Mesothelial cell of epicardium (in vitro differentiated cells): ENCODE measurements at regions not wholly inside any gene's neighbourhood (a gene's known extent, or its start where the extent isn't known, plus 50 kb on each side); places are given as distances from the start of the nearest gene placed in this dataset.
"Not testable (repeated sequence)": the region's sequence is repeated elsewhere in the genome, so short reads cannot be mapped to it uniquely, and the experiment has no call there.

Experiments used
- DNase-seq, 2 experiments: peaks; one replicate each; pipeline ENCODE4 v3.0.0; 2021; ENCODE audit warnings: low spot score in 2 of 2; ENCODE audit not compliant: unreplicated experiment in 2 of 2
- H3K27ac Mint-ChIP-seq: 2 replicates; pipeline ENCODE4 v1.8.0; 2021; ENCODE audit warnings: mixed read lengths
- H3K27me3 Mint-ChIP-seq: 2 replicates; pipeline ENCODE4 v1.8.0; 2021; ENCODE audit warnings: low read depth, mixed read lengths
- H3K36me3 Mint-ChIP-seq: 2 replicates; pipeline ENCODE4 v1.8.0; 2021; ENCODE audit warnings: mixed read lengths
- H3K4me1 Mint-ChIP-seq: 2 replicates; pipeline ENCODE4 v1.8.0; 2021; ENCODE audit warnings: mixed read lengths
- H3K4me3 Mint-ChIP-seq: 2 replicates; pipeline ENCODE4 v1.8.0; 2021; ENCODE audit warnings: mild to moderate bottlenecking, moderate library complexity, mixed read lengths
- H3K9me3 Mint-ChIP-seq: 2 replicates; pipeline ENCODE4 v1.8.0; 2021; ENCODE audit warnings: mixed read lengths
- CTCF ChIP-seq: fragments of 200-600 bp; sonication (generic); IDR thresholded peaks from one replicate; pipeline ENCODE4 v1.5.0; 2021; ENCODE audit warnings: antibody characterized with exemption; ENCODE audit not compliant: unreplicated experiment

GRCh38 chr5:30438785-30439184 is 754.7 kb upstream of the CDH6 start:
- no peak for TF ChIP-seq CTCF
- H3K4me1 Mint-ChIP-seq = no peaks in the 10 kb centered on the region
- H3K4me3 Mint-ChIP-seq = no peak overlapping the region
- no peaks in the 10 kb centered on the region for H3K36me3 Mint-ChIP-seq
- no peak overlapping the region for H3K27ac Mint-ChIP-seq
- DNase-seq = no peak
- peaks cover 25% of the 10 kb centered on the region for H3K9me3 Mint-ChIP-seq
- no peaks in the 10 kb centered on the region for H3K27me3 Mint-ChIP-seq

GRCh38 chr5:30436691-30437090 is 756.8 kb upstream of the CDH6 start:
- Mint-ChIP-seq H3K9me3 (peaks cover 15% of the 10 kb centered on the region), H3K27me3 (no peaks in the 10 kb centered on the region), H3K4me1 (no peaks in the 10 kb centered on the region), H3K36me3 (no peaks in the 10 kb centered on the region), H3K4me3 (no peak overlapping the region), H3K27ac (no peak overlapping the region)
- TF ChIP-seq CTCF = no peak
- DNase-seq = no peak

- Mint-ChIP-seq H3K4me3 (peak overlapping the region; percentile 70), H3K9me3 (peaks cover 17% of the 10 kb centered on the region), H3K27ac (peak overlapping the region; percentile 12)
- not testable (repeated sequence) for H3K36me3 Mint-ChIP-seq, DNase-seq, H3K27me3 Mint-ChIP-seq, H3K4me1 Mint-ChIP-seq
These were observed 764.5 kb upstream of the CDH6 start for GRCh38 chr5:30428866-30429407.

- no peaks in the 10 kb centered on the region for H3K9me3 Mint-ChIP-seq
- H3K27ac Mint-ChIP-seq = no peak overlapping the region
- no peaks in the 10 kb centered on the region for H3K36me3 Mint-ChIP-seq
- H3K27me3 Mint-ChIP-seq = no peaks in the 10 kb centered on the region
- no peak for TF ChIP-seq CTCF
- no peak overlapping the region for H3K4me3 Mint-ChIP-seq
- H3K4me1 Mint-ChIP-seq = no peaks in the 10 kb centered on the region
- DNase-seq = no peak
These were observed 779.4 kb upstream of the CDH6 start for GRCh38 chr5:30414078-30414477.

- Mint-ChIP-seq H3K27ac (no peak overlapping the region), H3K4me3 (no peak overlapping the region), H3K4me1 (no peaks in the 10 kb centered on the region), H3K27me3 (no peaks in the 10 kb centered on the region), H3K36me3 (no peaks in the 10 kb centered on the region), H3K9me3 (no peaks in the 10 kb centered on the region)
- DNase-seq = no peak
- TF ChIP-seq CTCF = no peak
These were observed 779.9 kb upstream of the CDH6 start for GRCh38 chr5:30413540-30413939.

GRCh38 chr5:30405821-30406220 is 787.7 kb upstream of the CDH6 start:
- Mint-ChIP-seq H3K4me1 (no peaks in the 10 kb centered on the region), H3K27ac (no peak overlapping the region), H3K4me3 (no peak overlapping the region), H3K36me3 (no peaks in the 10 kb centered on the region), H3K9me3 (no peaks in the 10 kb centered on the region), H3K27me3 (no peaks in the 10 kb centered on the region)
- no peak for TF ChIP-seq CTCF
- no peak for DNase-seq
